RWPE2 (cell line): ENCODE measurements at regions not wholly inside any gene's neighbourhood (a gene's known extent, or its start where the extent isn't known, plus 50 kb on each side); places are given as distances from the start of the nearest gene placed in this dataset.
"Not testable (repeated sequence)": the region's sequence is repeated elsewhere in the genome, so short reads cannot be mapped to it uniquely, and the experiment has no call there.

Source experiments
- ATAC-seq: fragments of 200-7000 bp; cut with Tn5 transposase; 3 replicates; pipeline ENCODE4 v1.9.1; 2021; ENCODE audit warnings: low read depth
- DNase-seq: peaks from one replicate; pipeline ENCODE4 v3.0.0-alpha.2; 2020; ENCODE audit warnings: low spot score
- H3K27ac ChIP-seq: fragments of 450-650 bp; 2 replicates; pipeline ENCODE4 v1.5.1; 2017; ENCODE audit warnings: mild to moderate bottlenecking; ENCODE audit not compliant: poor library complexity, severe bottlenecking
- H3K27me3 ChIP-seq: fragments of 250-450 bp; sonication (Bioruptor Pico); 2 replicates; pipeline ENCODE4 v1.5.1; 2021; ENCODE audit warnings: mild to moderate bottlenecking, moderate library complexity; ENCODE audit not compliant: insufficient read depth, poor library complexity, severe bottlenecking
- H3K36me3 ChIP-seq: fragments of 250-450 bp; sonication (Bioruptor Pico); 2 replicates; pipeline ENCODE4 v1.5.1; 2020; ENCODE audit warnings: low read depth, mild to moderate bottlenecking, moderate library complexity
- H3K4me1 ChIP-seq: fragments of 250-450 bp; sonication (Bioruptor Pico); 2 replicates; pipeline ENCODE4 v1.5.1; 2021; ENCODE audit warnings: mild to moderate bottlenecking, moderate library complexity; ENCODE audit not compliant: insufficient read depth, poor library complexity, severe bottlenecking
- H3K4me3 ChIP-seq: fragments of 250-450 bp; sonication (Bioruptor Pico); 2 replicates; pipeline ENCODE4 v1.5.1; 2021; ENCODE audit warnings: mild to moderate bottlenecking, moderate library complexity; ENCODE audit not compliant: severe bottlenecking
- H3K9me3 ChIP-seq: fragments of 250-450 bp; sonication (Bioruptor Pico); 2 replicates; pipeline ENCODE4 v1.5.1; 2021; ENCODE audit warnings: mild to moderate bottlenecking, moderate library complexity; ENCODE audit not compliant: severe bottlenecking
- TF ChIP-seq, protein P1 (sequence below): fragments of 450-650 bp; IDR thresholded peaks from one replicate; pipeline ENCODE4 v1.5.1; 2017; ENCODE audit warnings: mild to moderate bottlenecking, moderate library complexity; ENCODE audit not compliant: poor library complexity, severe bottlenecking

DNA sequence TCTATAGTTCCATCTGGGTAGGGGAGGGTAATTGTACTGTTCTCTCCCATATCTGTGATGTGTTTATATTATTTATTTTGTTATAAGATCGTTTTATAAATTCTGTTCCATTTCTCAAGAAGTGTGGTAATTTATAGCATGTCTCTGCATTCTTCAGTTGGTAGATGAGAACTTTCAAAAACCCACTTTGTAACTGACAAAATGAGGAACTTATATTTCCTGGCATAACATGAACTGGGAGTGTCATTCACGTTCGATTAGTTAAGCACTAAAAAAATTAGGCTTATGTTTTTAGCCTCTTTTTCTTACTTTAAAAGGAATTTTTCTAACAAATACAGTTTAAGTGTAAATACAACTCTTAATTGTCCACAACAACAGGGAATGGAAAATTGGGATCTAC lies 230.8 kb downstream of the CGGBP1 start:
- TF ChIP-seq, protein P1, sequence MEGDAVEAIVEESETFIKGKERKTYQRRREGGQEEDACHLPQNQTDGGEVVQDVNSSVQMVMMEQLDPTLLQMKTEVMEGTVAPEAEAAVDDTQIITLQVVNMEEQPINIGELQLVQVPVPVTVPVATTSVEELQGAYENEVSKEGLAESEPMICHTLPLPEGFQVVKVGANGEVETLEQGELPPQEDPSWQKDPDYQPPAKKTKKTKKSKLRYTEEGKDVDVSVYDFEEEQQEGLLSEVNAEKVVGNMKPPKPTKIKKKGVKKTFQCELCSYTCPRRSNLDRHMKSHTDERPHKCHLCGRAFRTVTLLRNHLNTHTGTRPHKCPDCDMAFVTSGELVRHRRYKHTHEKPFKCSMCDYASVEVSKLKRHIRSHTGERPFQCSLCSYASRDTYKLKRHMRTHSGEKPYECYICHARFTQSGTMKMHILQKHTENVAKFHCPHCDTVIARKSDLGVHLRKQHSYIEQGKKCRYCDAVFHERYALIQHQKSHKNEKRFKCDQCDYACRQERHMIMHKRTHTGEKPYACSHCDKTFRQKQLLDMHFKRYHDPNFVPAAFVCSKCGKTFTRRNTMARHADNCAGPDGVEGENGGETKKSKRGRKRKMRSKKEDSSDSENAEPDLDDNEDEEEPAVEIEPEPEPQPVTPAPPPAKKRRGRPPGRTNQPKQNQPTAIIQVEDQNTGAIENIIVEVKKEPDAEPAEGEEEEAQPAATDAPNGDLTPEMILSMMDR: no peak
- no peaks in the 10 kb centered on the region for H3K9me3 ChIP-seq
- DNase-seq (no peak), ATAC-seq (no peak)
- no peak overlapping the region for H3K27ac ChIP-seq
- no peaks in the 10 kb centered on the region for H3K36me3 ChIP-seq
- no peaks in the 10 kb centered on the region for H3K27me3 ChIP-seq
- H3K4me3 ChIP-seq: no peak overlapping the region
- H3K4me1 ChIP-seq: no peaks in the 10 kb centered on the region

DNA sequence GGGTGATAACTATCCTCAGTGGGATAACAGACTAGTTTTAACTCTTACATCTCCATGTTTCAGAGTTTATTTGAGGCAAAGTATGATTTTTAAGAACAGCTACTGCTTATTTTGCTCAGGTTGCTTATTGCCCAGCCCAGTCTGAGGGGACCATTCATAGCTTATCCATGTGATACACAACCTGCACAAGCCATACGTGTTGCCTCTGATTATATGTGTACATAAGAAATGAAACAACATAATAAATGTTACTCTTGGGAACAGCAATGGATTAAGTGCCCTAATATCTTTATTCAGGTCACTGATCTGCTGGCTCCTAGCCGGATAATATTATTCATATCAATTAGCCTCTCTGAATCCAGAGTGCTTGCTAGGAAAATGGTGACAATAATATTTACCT lies 236.2 kb downstream of the CGGBP1 start:
- H3K27ac ChIP-seq: no peak overlapping the region
- H3K4me1 ChIP-seq: no peaks in the 10 kb centered on the region
- no peaks in the 10 kb centered on the region for H3K27me3 ChIP-seq
- ATAC-seq (no peak), DNase-seq (no peak)
- no peaks in the 10 kb centered on the region for H3K9me3 ChIP-seq
- H3K36me3 ChIP-seq: no peaks in the 10 kb centered on the region
- H3K4me3 ChIP-seq: no peak overlapping the region
- TF ChIP-seq, protein P1: no peak

DNA sequence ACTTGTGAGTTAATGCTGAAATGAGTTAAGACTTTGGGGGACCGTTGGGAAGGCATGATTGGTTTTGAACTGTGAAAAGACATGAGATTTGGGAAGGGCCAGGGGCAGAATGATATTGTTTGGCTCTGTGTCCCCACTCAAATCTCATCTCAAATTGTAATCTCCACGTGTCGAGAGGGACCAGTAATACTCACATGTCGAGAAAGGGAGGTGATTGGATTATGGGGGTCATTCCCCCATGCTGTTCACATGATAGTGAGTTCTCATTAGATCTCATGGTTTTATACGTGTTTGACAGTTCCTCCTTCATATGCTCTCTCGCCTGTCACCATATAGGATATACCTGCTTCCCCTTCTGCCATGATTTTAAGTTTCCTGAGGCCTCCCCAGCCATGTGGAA lies 245.3 kb downstream of the CGGBP1 start:
- not testable (repeated sequence) for ATAC-seq, DNase-seq, H3K36me3 ChIP-seq

DNA sequence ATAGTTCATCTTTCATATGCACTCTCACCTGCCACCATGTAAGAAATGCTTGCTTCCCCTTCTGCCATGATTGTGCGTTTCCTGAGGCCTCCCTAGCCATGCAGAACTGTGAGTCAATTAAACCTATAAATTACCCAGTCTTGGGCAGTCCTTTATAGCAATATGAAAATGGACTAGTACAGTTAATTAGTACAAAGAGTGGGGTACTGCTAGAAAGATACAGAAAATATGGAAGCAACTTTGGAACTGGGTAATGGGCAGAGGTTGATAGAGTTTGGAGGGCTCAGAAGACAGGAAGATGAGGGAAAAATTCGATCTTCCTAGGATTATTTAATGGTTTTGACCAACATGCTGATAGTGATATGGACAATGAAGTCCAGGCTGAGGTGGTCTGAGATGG lies 246.9 kb downstream of the CGGBP1 start:
- Histone ChIP-seq H3K27ac (no peak overlapping the region), H3K27me3 (no peaks in the 10 kb centered on the region), H3K4me1 (no peaks in the 10 kb centered on the region), H3K9me3 (no peaks in the 10 kb centered on the region), H3K4me3 (no peak overlapping the region), H3K36me3 (no peaks in the 10 kb centered on the region)
- DNase-seq: no peak
- ATAC-seq: no peak
- TF ChIP-seq, protein P1: no peak

More for the DNA sequence above, 245.3 kb downstream of the CGGBP1 start:
- H3K4me1 ChIP-seq, H3K4me3 ChIP-seq, H3K27ac ChIP-seq, H3K9me3 ChIP-seq, H3K27me3 ChIP-seq: not testable (repeated sequence)

DNA sequence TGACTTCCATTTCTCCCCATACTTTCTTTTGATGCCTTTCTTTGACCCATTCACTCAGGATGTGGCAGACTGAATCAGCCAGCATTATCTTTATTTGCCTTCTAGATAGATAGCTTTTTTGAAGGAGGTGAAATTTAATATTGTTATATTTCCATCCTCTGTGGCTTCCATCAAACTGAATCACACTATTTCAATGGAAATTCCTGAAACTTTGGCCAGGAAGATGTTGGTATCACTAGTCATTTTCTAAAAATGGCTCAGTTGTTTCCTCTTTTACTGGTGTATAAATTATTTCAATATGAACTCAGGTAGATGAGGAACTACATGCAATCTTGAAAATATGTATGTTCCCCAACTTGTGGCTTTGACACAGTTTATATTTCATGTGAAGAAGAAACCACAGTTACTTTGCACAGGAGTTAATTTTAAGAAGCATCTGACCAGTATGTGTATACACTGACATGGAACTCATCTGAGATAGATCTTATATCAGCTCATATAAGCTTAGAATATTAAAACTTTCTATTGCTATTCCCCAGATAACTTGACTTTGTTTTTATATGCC lies 248.3 kb downstream of the CGGBP1 start:
- H3K9me3 ChIP-seq: no peaks in the 10 kb centered on the region
- TF ChIP-seq, protein P1: no peak
- ATAC-seq: no peak
- no peaks in the 10 kb centered on the region for H3K27me3 ChIP-seq
- H3K4me3 ChIP-seq: no peak overlapping the region
- no peaks in the 10 kb centered on the region for H3K36me3 ChIP-seq
- H3K27ac ChIP-seq: no peak overlapping the region
- no peaks in the 10 kb centered on the region for H3K4me1 ChIP-seq
- no peak for DNase-seq
